Thymus (tissue), 11 donors: ENCODE measurements at regions not wholly inside any gene's neighbourhood (a gene's known extent, or its start where the extent isn't known, plus 50 kb on each side); places are given as distances from the start of the nearest gene placed in this dataset.

Experiments
- DNase-seq, 9 donors: peaks; one replicate each; pipeline ENCODE4 v3.0.0-alpha.2; 2013; ENCODE audit warnings: low spot score in 9 of 9, low read depth in 6 of 9, missing footprints in 1 of 9
- H3K27ac ChIP-seq, 2 donors: one replicate each; pipeline ENCODE4 v1.5.1; 2013; ENCODE audit warnings: control low read depth in 1 of 2, low read depth in 1 of 2, low read length in 1 of 2, mild to moderate bottlenecking in 1 of 2, moderate library complexity in 1 of 2
- H3K27me3 ChIP-seq, 2 donors: one replicate each; pipeline ENCODE4 v1.5.1; 2013; ENCODE audit warnings: low read length in 1 of 2; ENCODE audit not compliant: control insufficient read depth in 2 of 2, insufficient read depth in 1 of 2
- H3K36me3 ChIP-seq, 2 donors: one replicate each; pipeline ENCODE4 v1.5.1; 2013; ENCODE audit warnings: low read length in 1 of 2, mild to moderate bottlenecking in 1 of 2, moderate library complexity in 1 of 2; ENCODE audit not compliant: control insufficient read depth in 2 of 2, insufficient read depth in 2 of 2
- H3K4me1 ChIP-seq, 2 donors: one replicate each; pipeline ENCODE4 v1.5.1; 2013; ENCODE audit warnings: low read length in 2 of 2; ENCODE audit not compliant: control insufficient read depth in 2 of 2, insufficient read depth in 2 of 2
- H3K4me3 ChIP-seq, 2 donors: one replicate each; pipeline ENCODE4 v1.5.1; 2013; ENCODE audit warnings: low read length in 2 of 2, control low read depth in 1 of 2, mild to moderate bottlenecking in 1 of 2
- H3K9me3 ChIP-seq, 2 donors: one replicate each; pipeline ENCODE4 v1.5.1; 2013; ENCODE audit warnings: low read length in 1 of 2, mild to moderate bottlenecking in 1 of 2; ENCODE audit not compliant: control insufficient read depth in 2 of 2, insufficient read depth in 1 of 2
- WGBS: extraction: QIAGEN DNeasy Blood & Tissue Kit; methylation state at CpG from one replicate; pipeline ENCODE4 v1.1.7; 2013; 5-methylcytosine and 5-hydroxymethylcytosine counted together
- donor health status: healthy.

GRCh38 chr1:100624886-100625610, 87.1 kb downstream of the GPR88 start:
- Histone ChIP-seq H3K4me1 (no peaks in the 10 kb centered on the region), H3K9me3 (no peaks in the 10 kb centered on the region), H3K27me3 (no peaks in the 10 kb centered on the region), H3K36me3 (no peaks in the 10 kb centered on the region), H3K27ac (no peak overlapping the region), H3K4me3 (no peak overlapping the region)
- 96% methylated on average over 9 of the region's 9 CpGs for WGBS
- DNase-seq = no peak

GRCh38 chr1:100626397-100626796, 88.5 kb downstream of the GPR88 start:
- H3K27me3 ChIP-seq = no peaks in the 10 kb centered on the region
- no peaks in the 10 kb centered on the region for H3K36me3 ChIP-seq
- H3K4me3 ChIP-seq = no peak overlapping the region
- no peaks in the 10 kb centered on the region for H3K4me1 ChIP-seq
- no peaks in the 10 kb centered on the region for H3K9me3 ChIP-seq
- WGBS = 70% methylated on average over 3 of the region's 3 CpGs
- H3K27ac ChIP-seq = no peak overlapping the region
- DNase-seq = no peak

GRCh38 chr1:100627054-100627716, 89.2 kb downstream of the GPR88 start:
- 82% methylated on average over 5 of the region's 5 CpGs for WGBS

DNA sequence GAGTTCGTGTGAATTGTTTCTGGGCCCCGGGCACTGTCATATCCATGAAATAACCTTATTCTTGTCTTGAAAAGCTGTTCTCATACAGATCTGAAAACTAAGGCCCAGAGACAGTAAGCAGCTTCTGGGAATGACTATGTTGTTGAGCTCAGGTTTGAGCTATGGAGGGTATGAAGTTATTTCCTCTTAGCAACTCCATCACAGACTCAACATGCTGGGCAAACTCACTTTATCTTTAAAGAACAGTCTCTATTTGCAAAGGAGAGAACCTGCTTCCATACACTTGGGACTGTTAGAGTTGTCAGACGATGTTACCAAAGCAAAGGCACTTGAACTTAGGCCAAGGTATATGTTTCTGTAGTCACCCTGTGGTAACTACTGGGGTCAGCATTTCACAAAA, 90.0 kb downstream of the GPR88 start:
- no peak overlapping the region for H3K4me3 ChIP-seq
- H3K9me3 ChIP-seq = no peaks in the 10 kb centered on the region
- no peaks in the 10 kb centered on the region for H3K27me3 ChIP-seq
- WGBS = 95% methylated on average over 3 of the region's 3 CpGs
- no peak for DNase-seq
- H3K27ac ChIP-seq = no peak overlapping the region
- H3K4me1 ChIP-seq = no peaks in the 10 kb centered on the region
- no peaks in the 10 kb centered on the region for H3K36me3 ChIP-seq

More at GRCh38 chr1:100627054-100627716, 89.2 kb downstream of the GPR88 start:
- no peaks in the 10 kb centered on the region for H3K9me3 ChIP-seq
- H3K4me1 ChIP-seq = no peaks in the 10 kb centered on the region
- H3K4me3 ChIP-seq = no peak overlapping the region
- H3K27ac ChIP-seq = no peak overlapping the region
- H3K36me3 ChIP-seq = no peaks in the 10 kb centered on the region
- H3K27me3 ChIP-seq = no peaks in the 10 kb centered on the region
- no peak for DNase-seq

DNA sequence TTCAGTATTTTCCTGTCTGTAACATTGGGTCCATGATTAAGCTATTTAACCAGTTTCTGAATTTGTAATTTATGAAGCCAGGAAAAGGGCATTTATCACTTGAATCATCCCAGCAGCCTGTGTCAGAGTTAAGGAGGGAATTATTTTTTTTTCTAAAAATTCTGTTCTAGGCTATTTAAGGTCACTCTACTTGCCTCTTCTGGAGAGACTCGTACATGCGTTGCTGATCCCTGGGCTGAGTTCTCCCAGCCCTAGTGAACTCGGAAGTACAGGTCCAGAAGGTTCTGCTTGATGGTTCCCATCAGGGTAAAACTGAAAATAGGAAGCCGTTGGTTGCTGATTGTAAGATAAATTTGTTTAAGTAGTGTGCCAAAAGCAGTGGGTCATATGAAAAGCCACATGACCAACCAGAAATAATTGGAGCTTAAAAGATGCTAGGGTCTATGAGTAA, 90.7 kb downstream of the GPR88 start:
- WGBS = 66% methylated on average over 4 of the region's 4 CpGs
- Histone ChIP-seq H3K27me3 (no peaks in the 10 kb centered on the region), H3K36me3 (no peaks in the 10 kb centered on the region), H3K9me3 (no peaks in the 10 kb centered on the region), H3K4me3 (no peak overlapping the region), H3K4me1 (no peaks in the 10 kb centered on the region), H3K27ac (no peak overlapping the region)
- no peak for DNase-seq

DNA sequence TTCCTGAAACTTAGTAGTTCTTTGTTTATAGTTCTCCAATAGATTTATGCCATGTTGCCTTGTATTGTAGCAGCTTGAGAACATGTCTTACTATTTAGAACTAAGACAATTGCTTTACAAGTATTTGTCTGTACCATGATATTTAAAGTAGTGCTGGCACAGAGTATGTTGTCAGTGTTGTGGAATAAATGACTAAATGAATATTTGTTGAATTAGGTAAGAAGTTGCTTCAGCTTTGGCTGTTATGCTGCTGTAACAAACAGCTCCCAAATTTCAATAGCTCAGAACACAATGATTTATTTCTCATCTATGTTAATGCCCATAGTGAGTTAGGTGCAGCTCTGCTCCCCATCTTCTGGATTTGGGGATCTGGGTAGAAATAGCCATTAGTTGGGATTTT, 90.2 kb upstream of the VCAM1 start:
- no peaks in the 10 kb centered on the region for H3K4me1 ChIP-seq
- H3K9me3 ChIP-seq = no peaks in the 10 kb centered on the region
- no peak overlapping the region for H3K4me3 ChIP-seq
- H3K27me3 ChIP-seq = no peaks in the 10 kb centered on the region
- no peaks in the 10 kb centered on the region for H3K36me3 ChIP-seq
- DNase-seq = no peak
- H3K27ac ChIP-seq = no peak overlapping the region

GRCh38 chr1:100631015-100631551, 88.5 kb upstream of the VCAM1 start:
- Histone ChIP-seq H3K36me3 (no peaks in the 10 kb centered on the region), H3K4me3 (no peak overlapping the region), H3K9me3 (no peaks in the 10 kb centered on the region), H3K27me3 (no peaks in the 10 kb centered on the region), H3K27ac (no peak overlapping the region), H3K4me1 (no peaks in the 10 kb centered on the region)
- DNase-seq = no peak
- 58% methylated on average over 4 of the region's 4 CpGs for WGBS

- Histone ChIP-seq H3K27ac (no peak overlapping the region), H3K4me1 (no peaks in the 10 kb centered on the region), H3K9me3 (no peaks in the 10 kb centered on the region), H3K4me3 (no peak overlapping the region), H3K36me3 (no peaks in the 10 kb centered on the region), H3K27me3 (no peaks in the 10 kb centered on the region)
- 95% methylated on average over 2 of the region's 2 CpGs for WGBS
- DNase-seq = no peak
Measured at GRCh38 chr1:100642826-100643225, 76.7 kb upstream of the VCAM1 start.

GRCh38 chr1:100643471-100644196, 75.9 kb upstream of the VCAM1 start:
- Histone ChIP-seq H3K9me3 (no peaks in the 10 kb centered on the region), H3K27ac (no peak overlapping the region), H3K4me3 (no peak overlapping the region), H3K27me3 (no peaks in the 10 kb centered on the region), H3K4me1 (no peaks in the 10 kb centered on the region), H3K36me3 (no peaks in the 10 kb centered on the region)
- 85% methylated on average over 4 of the region's 4 CpGs for WGBS
- no peak for DNase-seq
